Right lobe of liver (tissue), 6 donors: ENCODE measurements at regions not wholly inside any gene's neighbourhood (a gene's known extent, or its start where the extent isn't known, plus 50 kb on each side); places are given as distances from the start of the nearest gene placed in this dataset.

ENCODE experiments used
- ATAC-seq, 4 donors: fragments of 200-7000 bp; cut with Tn5 transposase; one replicate each; pipeline ENCODE4 v1.9.1; 2020; ENCODE audit warnings: mild to moderate bottlenecking in 4 of 4, moderate library complexity in 4 of 4
- DNase-seq, 3 donors: peaks; one replicate each; pipeline ENCODE4 v3.0.0-alpha.2; 2020
- H3K27ac ChIP-seq, 3 donors: fragments of 200-600 bp; one replicate each; pipeline ENCODE4 v1.8.0; 2022
- H3K27me3 ChIP-seq, 2 donors: fragments of 200-600 bp; one replicate each; pipeline ENCODE4 v1.8.0; 2022
- H3K36me3 ChIP-seq, 4 donors: fragments of 200-600 bp; sonication (generic) in 1 of 4; one replicate each; pipeline versions ENCODE4 v1.5.1 to v1.8.0; 2017 to 2022; ENCODE audit warnings: control low read depth in 1 of 4
- H3K4me1 ChIP-seq, 4 donors: fragments of 200-600 bp; sonication (generic) in 1 of 4; one replicate each; pipeline versions ENCODE4 v1.5.1 to v1.8.0; 2017 to 2022; ENCODE audit warnings: control low read depth in 1 of 4
- H3K4me3 ChIP-seq, 3 donors: fragments of 200-600 bp; one replicate each; pipeline ENCODE4 v1.8.0; 2022
- H3K9me3 ChIP-seq, 4 donors: fragments of 200-600 bp; sonication (generic) in 1 of 4; one replicate each; pipeline versions ENCODE4 v1.5.1 to v1.8.0; 2017 to 2022; ENCODE audit warnings: control low read depth in 1 of 4
- POLR2A ChIP-seq: fragments of 450-650 bp; IDR thresholded peaks from one replicate; pipeline ENCODE4 v1.6.1; 2017; ENCODE audit warnings: antibody characterized with exemption, mild to moderate bottlenecking
- WGBS: methylation state at CpG from one replicate; pipeline ENCODE4 v1.1.6; 2018; ENCODE audit warnings: low coverage, low lambda C conversion rate; ENCODE audit not compliant: insufficient coverage; ENCODE audit errors: missing lambda C conversion rate; 5-methylcytosine and 5-hydroxymethylcytosine counted together
- intact Hi-C, 2 donors: fragments of 100-400 bp; cut with DNase I; formaldehyde crosslinking; loops; one replicate each; pipeline versions ENCODE4 v1.11.2 to v1.14.1; 2022
- TF ChIP-seq, protein P1 (sequence below), 4 donors: fragments of 200-600 bp in 3 of 4; fragments of 450-650 bp in 1 of 4; IDR thresholded peaks; one replicate each; pipeline versions ENCODE4 v1.5.1 to v1.8.0; 2016 to 2022; ENCODE audit warnings: antibody characterized with exemption in 4 of 4, mild to moderate bottlenecking in 2 of 4
- donor health status: DM: no; HTN: yes; CAD: no.
- donor health status: DM: no; HTN: no; CAD: no.
- donor health status: DM: no; HTN: no; CAD: no.
- donor health status: DM: no; HTN: yes; CAD: no.
- donor health status: DM: no; HTN: yes; CAD: no.

DNA sequence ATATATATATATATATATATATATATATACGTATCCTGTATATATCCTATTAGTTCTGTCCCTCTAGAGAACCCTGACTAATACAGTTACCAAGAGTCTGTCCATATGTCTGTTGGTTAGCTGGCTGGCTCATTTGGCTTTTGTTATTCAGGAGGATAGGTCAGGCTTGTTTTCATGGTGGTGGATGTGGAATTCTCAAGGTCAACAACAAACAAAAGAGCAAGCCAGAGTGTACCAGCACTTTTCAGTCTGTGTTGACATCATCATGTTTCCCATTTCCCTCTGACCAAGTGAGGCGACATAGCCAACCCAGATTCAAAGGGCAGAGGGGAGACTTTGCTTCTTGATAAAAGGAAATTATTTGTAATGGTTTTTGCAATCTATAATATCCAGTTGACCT lies 88.5 kb upstream of the PTCHD4 start:
- 69% methylated on average over 2 of the region's 2 CpGs for WGBS
- no peaks in the 10 kb centered on the region for H3K27me3 ChIP-seq
- DNase-seq, result no peak
- H3K36me3 ChIP-seq, result no peaks in the 10 kb centered on the region
- intact Hi-C loops, result no loop called here
- H3K27ac ChIP-seq, result no peak overlapping the region
- no peak for ATAC-seq
- TF ChIP-seq, protein P1, sequence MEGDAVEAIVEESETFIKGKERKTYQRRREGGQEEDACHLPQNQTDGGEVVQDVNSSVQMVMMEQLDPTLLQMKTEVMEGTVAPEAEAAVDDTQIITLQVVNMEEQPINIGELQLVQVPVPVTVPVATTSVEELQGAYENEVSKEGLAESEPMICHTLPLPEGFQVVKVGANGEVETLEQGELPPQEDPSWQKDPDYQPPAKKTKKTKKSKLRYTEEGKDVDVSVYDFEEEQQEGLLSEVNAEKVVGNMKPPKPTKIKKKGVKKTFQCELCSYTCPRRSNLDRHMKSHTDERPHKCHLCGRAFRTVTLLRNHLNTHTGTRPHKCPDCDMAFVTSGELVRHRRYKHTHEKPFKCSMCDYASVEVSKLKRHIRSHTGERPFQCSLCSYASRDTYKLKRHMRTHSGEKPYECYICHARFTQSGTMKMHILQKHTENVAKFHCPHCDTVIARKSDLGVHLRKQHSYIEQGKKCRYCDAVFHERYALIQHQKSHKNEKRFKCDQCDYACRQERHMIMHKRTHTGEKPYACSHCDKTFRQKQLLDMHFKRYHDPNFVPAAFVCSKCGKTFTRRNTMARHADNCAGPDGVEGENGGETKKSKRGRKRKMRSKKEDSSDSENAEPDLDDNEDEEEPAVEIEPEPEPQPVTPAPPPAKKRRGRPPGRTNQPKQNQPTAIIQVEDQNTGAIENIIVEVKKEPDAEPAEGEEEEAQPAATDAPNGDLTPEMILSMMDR (IDR thresholded peaks at IDR 0.05), result no peak
- TF ChIP-seq POLR2A, result no peak
- no peak overlapping the region for H3K4me3 ChIP-seq
- no peaks in the 10 kb centered on the region for H3K9me3 ChIP-seq
- H3K4me1 ChIP-seq, result no peaks in the 10 kb centered on the region

DNA sequence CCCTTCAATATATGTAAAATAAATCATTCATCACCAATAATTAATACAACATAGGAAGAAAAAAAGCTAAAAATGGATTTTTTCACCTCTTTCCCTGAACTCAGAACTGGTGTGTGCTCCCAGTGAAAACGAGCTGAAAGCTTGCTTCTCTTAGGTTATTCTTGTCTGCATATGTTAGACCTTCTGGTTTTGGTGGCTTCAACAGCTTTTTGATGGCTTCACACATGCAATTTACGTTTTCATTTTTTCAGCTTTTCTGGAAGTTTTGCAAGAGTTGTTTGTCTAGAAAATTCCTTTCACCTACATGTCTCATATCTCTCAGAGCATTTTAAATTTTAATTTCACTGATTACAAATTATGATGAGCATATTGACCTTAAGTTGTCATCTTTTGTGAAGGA lies 86.9 kb upstream of the PTCHD4 start:
- Histone ChIP-seq H3K36me3 (no peaks in the 10 kb centered on the region), H3K9me3 (no peaks in the 10 kb centered on the region), H3K27ac (no peak overlapping the region), H3K4me3 (no peak overlapping the region), H3K4me1 (no peaks in the 10 kb centered on the region), H3K27me3 (no peaks in the 10 kb centered on the region)
- TF ChIP-seq POLR2A, result no peak
- TF ChIP-seq, protein P1 (IDR thresholded peaks at IDR 0.05), result no peak
- intact Hi-C loops, result no loop called here
- WGBS, result 37% methylated on average over 2 of the region's 2 CpGs
- no peak for ATAC-seq
- no peak for DNase-seq

DNA sequence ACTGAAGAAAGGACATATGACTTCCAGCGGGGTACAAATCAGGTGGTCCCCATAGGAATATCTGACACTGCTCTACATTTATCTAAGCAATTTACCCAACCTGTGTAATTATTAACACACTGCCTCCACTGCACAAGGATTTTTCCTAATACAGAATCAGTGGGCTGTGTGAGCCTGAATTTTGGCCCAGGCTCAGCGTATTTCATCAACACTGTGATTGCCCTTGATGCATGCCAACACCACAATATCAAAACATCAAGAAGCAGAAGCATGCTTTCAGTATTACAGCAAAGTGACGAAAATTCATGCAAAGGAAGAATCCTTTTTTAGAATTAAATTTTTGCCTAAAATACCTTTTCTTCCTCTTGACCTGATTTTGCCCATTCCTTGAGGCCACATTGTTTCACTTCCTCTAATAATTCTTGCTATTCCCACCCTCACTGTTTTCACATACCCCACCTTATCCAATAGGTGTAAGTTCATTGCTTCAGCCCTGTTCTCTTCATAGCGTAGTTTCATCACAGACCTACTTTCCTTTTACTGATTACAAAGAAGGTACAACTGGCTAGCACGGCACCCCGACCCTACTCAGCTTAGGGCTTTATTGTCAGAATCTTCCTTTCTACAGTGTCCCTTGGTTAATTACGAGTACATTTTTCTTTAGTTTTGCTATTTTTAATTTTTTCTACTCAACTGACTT lies 83.7 kb upstream of the PTCHD4 start:
- Histone ChIP-seq H3K36me3 (no peaks in the 10 kb centered on the region), H3K27me3 (no peaks in the 10 kb centered on the region), H3K4me3 (no peak overlapping the region), H3K27ac (no peak overlapping the region), H3K4me1 (no peaks in the 10 kb centered on the region), H3K9me3 (no peaks in the 10 kb centered on the region)
- WGBS, result 54% methylated on average over 7 of the region's 7 CpGs
- ATAC-seq (peak; percentile 73 to 99 (median 80)), DNase-seq (peak in 2 of 3 donors; percentile 37 to 39)
- no peak for TF ChIP-seq POLR2A
- TF ChIP-seq, protein P1 (IDR thresholded peaks at IDR 0.05), result no peak
- intact Hi-C loops, result no loop called here

DNA sequence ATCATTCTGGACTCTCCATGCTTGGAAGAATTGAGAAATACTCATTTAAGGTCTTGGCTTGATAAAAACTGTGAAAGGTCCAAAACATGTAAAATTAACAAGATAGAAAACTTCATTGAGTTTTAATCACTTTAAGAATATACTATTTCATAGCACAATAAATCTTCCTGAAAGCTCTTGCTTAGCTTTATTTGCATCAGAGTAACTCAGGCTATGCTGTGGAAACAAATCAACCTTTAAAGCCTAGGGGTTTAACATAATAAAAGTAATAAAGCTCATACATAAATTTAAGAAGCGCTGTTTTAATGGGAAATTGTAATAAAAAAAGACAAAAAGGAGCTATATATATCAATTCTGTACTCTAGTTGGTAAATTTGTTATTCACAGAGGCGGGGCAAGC lies 77.2 kb upstream of the PTCHD4 start:
- no peaks in the 10 kb centered on the region for H3K4me1 ChIP-seq
- H3K36me3 ChIP-seq, result no peaks in the 10 kb centered on the region
- no peaks in the 10 kb centered on the region for H3K27me3 ChIP-seq
- H3K4me3 ChIP-seq, result no peak overlapping the region
- DNase-seq (no peak), ATAC-seq (no peak)
- H3K9me3 ChIP-seq, result no peaks in the 10 kb centered on the region
- TF ChIP-seq POLR2A, result no peak
- TF ChIP-seq, protein P1 (IDR thresholded peaks at IDR 0.05), result no peak
- 66% methylated on average over 2 of the region's 2 CpGs for WGBS
- intact Hi-C loops, result no loop called here
- H3K27ac ChIP-seq, result no peak overlapping the region

DNA sequence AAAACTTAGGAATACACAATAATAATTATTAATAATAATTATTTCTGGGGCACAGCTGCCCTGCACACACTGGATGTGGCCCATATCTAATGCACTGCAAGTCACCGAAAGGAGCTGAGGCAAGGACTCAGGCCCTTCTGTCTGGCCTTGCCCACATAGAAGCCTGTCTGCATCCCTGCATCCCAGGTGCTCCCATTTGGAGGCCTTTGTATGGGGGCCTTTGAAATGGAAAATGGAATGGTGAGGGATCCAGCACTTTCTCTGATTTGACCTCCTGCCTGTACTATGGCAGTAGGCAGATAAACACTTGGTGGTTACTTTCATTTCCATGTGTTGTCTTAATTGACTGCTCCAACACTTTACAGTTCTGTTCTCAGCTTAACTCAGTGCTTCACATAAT lies 75.7 kb upstream of the PTCHD4 start:
- Histone ChIP-seq H3K36me3 (no peaks in the 10 kb centered on the region), H3K27ac (no peak overlapping the region), H3K9me3 (no peaks in the 10 kb centered on the region), H3K27me3 (no peaks in the 10 kb centered on the region), H3K4me3 (no peak overlapping the region), H3K4me1 (no peaks in the 10 kb centered on the region)
- intact Hi-C loops, result no loop called here
- no peak for TF ChIP-seq POLR2A
- TF ChIP-seq, protein P1 (IDR thresholded peaks at IDR 0.05), result no peak
- 88% methylated on average over 1 of the region's 1 CpG for WGBS
- no peak for ATAC-seq
- no peak for DNase-seq
